ENCODE measurements at regions not wholly inside any gene's neighbourhood (a gene's known extent, or its start where the extent isn't known, plus 50 kb on each side); places are given as distances from the start of the nearest gene placed in this dataset.

DNA sequence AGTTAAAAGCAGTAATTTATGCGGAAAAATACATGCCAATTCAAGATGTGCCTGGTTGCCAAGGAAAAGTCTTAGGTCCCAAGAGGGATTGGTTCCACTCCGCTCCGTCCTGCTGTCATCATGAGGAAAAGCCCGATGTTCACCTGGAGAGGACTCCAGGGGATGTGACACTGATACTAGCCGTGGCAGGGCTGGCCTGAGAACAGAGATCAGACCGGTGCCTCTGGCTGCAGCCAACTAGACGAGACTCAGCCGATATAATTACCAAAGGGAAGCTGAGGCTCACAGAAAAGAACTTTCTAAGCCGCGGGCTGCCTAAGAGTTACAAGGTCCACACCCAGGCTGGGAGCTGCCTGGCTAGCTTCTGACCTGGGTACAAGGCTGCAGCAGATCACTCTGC, 81.3 kb upstream of the UNC5B start:
- no peaks in the 10 kb centered on the region for H3F3A ChIP-seq (replicated peaks; ENCODE audit: insufficient read depth)
- H3K27me3 ChIP-seq (ENCODE audit: insufficient read depth): peaks cover 6% of the 10 kb centered on the region
- H3K4me2 ChIP-seq: no peak overlapping the region
- no peaks in the 10 kb centered on the region for H3K79me2 ChIP-seq (ENCODE audit: insufficient read depth)
- H3K27ac ChIP-seq (ENCODE audit: low read depth in 2 of 2, low read length in 1 of 2): no peak overlapping the region
- H3K9me3 ChIP-seq: no peaks in the 10 kb centered on the region
- H3K4me3 ChIP-seq (ENCODE audit: low read depth in 2 of 2, low read length in 1 of 2): no peak overlapping the region
- DNase-seq: no peak
- no peaks in the 10 kb centered on the region for H3K9me2 ChIP-seq
- TF ChIP-seq SMC3 (IDR thresholded peaks at IDR 0.05; ENCODE audit: low read depth, low read length): no peak
- no peak for TF ChIP-seq POLR2AphosphoS5 (IDR thresholded peaks at IDR 0.05; ENCODE audit: low read depth, low read length)
- TF ChIP-seq CHD2 (IDR thresholded peaks at IDR 0.05; ENCODE audit: low read length, partially characterized antibody): no peak
- TF ChIP-seq FOXM1 (IDR thresholded peaks at IDR 0.05; ENCODE audit: low read depth): no peak
- TF ChIP-seq RFX5 (IDR thresholded peaks at IDR 0.05; ENCODE audit: low read length): no peak
- TF ChIP-seq EZH2phosphoT487 (IDR thresholded peaks at IDR 0.05; ENCODE audit: borderline replicate concordance, low read depth): no peak
- no peak for TF ChIP-seq TEAD4 (IDR thresholded peaks at IDR 0.05; ENCODE audit: borderline replicate concordance, insufficient read depth)
- TF ChIP-seq, protein P1, sequence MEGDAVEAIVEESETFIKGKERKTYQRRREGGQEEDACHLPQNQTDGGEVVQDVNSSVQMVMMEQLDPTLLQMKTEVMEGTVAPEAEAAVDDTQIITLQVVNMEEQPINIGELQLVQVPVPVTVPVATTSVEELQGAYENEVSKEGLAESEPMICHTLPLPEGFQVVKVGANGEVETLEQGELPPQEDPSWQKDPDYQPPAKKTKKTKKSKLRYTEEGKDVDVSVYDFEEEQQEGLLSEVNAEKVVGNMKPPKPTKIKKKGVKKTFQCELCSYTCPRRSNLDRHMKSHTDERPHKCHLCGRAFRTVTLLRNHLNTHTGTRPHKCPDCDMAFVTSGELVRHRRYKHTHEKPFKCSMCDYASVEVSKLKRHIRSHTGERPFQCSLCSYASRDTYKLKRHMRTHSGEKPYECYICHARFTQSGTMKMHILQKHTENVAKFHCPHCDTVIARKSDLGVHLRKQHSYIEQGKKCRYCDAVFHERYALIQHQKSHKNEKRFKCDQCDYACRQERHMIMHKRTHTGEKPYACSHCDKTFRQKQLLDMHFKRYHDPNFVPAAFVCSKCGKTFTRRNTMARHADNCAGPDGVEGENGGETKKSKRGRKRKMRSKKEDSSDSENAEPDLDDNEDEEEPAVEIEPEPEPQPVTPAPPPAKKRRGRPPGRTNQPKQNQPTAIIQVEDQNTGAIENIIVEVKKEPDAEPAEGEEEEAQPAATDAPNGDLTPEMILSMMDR (IDR thresholded peaks at IDR 0.05): no peak
- TF ChIP-seq FOSL2 (IDR thresholded peaks at IDR 0.05; ENCODE audit: borderline replicate concordance, low read depth): no peak
- TF ChIP-seq GATA2 (CRISPR knock-in tag; IDR thresholded peaks at IDR 0.05): no peak
- TF ChIP-seq, protein P2, sequence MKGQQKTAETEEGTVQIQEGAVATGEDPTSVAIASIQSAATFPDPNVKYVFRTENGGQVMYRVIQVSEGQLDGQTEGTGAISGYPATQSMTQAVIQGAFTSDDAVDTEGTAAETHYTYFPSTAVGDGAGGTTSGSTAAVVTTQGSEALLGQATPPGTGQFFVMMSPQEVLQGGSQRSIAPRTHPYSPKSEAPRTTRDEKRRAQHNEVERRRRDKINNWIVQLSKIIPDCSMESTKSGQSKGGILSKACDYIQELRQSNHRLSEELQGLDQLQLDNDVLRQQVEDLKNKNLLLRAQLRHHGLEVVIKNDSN (IDR thresholded peaks at IDR 0.05; ENCODE audit: borderline replicate concordance, low read depth): no peak
- peaks cover 0 to 12% of the 10 kb centered on the region in 2 experiments; a peak in 1 of 4 replicates for H3K4me1 ChIP-seq (ENCODE audit: control insufficient read depth in 1 of 2, insufficient read depth in 2 of 2, low read depth in 1 of 2, low read length in 1 of 2)
- no peak overlapping the region for H3K9ac ChIP-seq
- ChIA-PET CTCF (interaction anchor here (1.4 to 1.5 kb wide), 2 partner anchors 10 to 42 kb away, joined by 3 read pairs; no protein-coding TSS in a partner anchor), POLR2A (no interaction called here)
- no peaks in the 10 kb centered on the region for H4K20me1 ChIP-seq (ENCODE audit: insufficient read depth)
- WGBS (ENCODE audit: low lambda C conversion rate): 63% methylated on average over 6 of the region's 10 CpGs
- no peaks in the 10 kb centered on the region for H3K36me3 ChIP-seq (replicated peaks in 1 of 2; ENCODE audit: control insufficient read depth in 1 of 2, insufficient read depth in 2 of 2, low read length in 1 of 2)
- H2AFZ ChIP-seq (ENCODE audit: low read depth): no peak overlapping the region

DNA sequence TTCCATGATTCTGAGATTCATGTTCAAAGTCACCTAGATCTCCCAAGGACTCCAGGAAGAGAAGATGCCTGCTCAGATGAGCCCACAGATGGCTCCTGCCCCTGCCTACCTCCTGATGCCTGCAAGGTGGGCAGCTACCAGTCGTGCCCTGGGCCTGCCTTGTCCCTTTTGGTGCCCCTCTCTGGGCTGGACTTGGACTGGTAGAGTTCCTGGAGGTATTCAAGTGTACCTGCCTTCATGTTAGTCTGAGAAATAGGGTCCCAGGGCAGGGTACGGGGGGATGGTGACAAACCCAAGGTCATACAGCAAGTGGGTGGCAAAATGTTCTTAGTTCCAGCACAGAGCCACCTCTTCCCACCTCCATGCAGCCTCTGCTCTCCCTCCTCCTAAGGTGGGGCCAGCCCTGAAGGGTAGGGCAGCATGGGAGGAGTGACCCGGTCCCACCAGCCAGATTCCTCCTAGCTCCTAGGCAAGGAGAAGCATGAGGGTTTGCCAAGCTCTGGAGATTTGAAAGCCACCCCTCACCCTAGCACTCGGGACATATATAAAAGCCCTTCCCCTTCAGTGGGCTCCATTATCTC, 80.8 kb upstream of the UNC5B start:
- POLR2A ChIA-PET: no interaction called here
- no peak overlapping the region for H3K27ac ChIP-seq (ENCODE audit: low read depth in 2 of 2, low read length in 1 of 2)
- H3K9ac ChIP-seq: no peak overlapping the region
- CTCF ChIA-PET: interaction anchor here (1.5 kb wide), 1 partner anchor 42 kb away, joined by 3 read pairs; no protein-coding TSS in a partner anchor
- H3K9me2 ChIP-seq: no peaks in the 10 kb centered on the region
- H3K4me3 ChIP-seq (ENCODE audit: low read depth in 2 of 2, low read length in 1 of 2): no peak overlapping the region
- DNase-seq: no peak
- H3K4me2 ChIP-seq: no peak overlapping the region
- no peaks in the 10 kb centered on the region for H3K79me2 ChIP-seq (ENCODE audit: insufficient read depth)
- H3K9me3 ChIP-seq: no peaks in the 10 kb centered on the region
- H3F3A ChIP-seq (replicated peaks; ENCODE audit: insufficient read depth): no peaks in the 10 kb centered on the region
- WGBS (ENCODE audit: low lambda C conversion rate): 43% methylated on average over 3 of the region's 4 CpGs
- H3K4me1 ChIP-seq (ENCODE audit: control insufficient read depth in 1 of 2, insufficient read depth in 2 of 2, low read depth in 1 of 2, low read length in 1 of 2): peaks cover 0 to 17% of the 10 kb centered on the region in 2 experiments; a peak in 1 of 4 replicates
- H3K27me3 ChIP-seq (ENCODE audit: insufficient read depth): peaks cover 6% of the 10 kb centered on the region
- H2AFZ ChIP-seq (ENCODE audit: low read depth): no peak overlapping the region
- H3K36me3 ChIP-seq (replicated peaks in 1 of 2; ENCODE audit: control insufficient read depth in 1 of 2, insufficient read depth in 2 of 2, low read length in 1 of 2): no peaks in the 10 kb centered on the region
- H4K20me1 ChIP-seq (ENCODE audit: insufficient read depth): no peaks in the 10 kb centered on the region
- TF ChIP-seq, protein P3, sequence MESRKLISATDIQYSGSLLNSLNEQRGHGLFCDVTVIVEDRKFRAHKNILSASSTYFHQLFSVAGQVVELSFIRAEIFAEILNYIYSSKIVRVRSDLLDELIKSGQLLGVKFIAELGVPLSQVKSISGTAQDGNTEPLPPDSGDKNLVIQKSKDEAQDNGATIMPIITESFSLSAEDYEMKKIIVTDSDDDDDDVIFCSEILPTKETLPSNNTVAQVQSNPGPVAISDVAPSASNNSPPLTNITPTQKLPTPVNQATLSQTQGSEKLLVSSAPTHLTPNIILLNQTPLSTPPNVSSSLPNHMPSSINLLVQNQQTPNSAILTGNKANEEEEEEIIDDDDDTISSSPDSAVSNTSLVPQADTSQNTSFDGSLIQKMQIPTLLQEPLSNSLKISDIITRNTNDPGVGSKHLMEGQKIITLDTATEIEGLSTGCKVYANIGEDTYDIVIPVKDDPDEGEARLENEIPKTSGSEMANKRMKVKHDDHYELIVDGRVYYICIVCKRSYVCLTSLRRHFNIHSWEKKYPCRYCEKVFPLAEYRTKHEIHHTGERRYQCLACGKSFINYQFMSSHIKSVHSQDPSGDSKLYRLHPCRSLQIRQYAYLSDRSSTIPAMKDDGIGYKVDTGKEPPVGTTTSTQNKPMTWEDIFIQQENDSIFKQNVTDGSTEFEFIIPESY (IDR thresholded peaks at IDR 0.05; ENCODE audit: borderline replicate concordance, low read depth): no peak
- TF ChIP-seq RFX5 (IDR thresholded peaks at IDR 0.05; ENCODE audit: low read length): no peak
- no peak for TF ChIP-seq MXI1 (IDR thresholded peaks at IDR 0.05; ENCODE audit: low read depth, low read length)
- TF ChIP-seq EZH2phosphoT487 (IDR thresholded peaks at IDR 0.05; ENCODE audit: borderline replicate concordance, low read depth): no peak
- TF ChIP-seq, protein P4, sequence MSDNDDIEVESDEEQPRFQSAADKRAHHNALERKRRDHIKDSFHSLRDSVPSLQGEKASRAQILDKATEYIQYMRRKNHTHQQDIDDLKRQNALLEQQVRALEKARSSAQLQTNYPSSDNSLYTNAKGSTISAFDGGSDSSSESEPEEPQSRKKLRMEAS (IDR thresholded peaks at IDR 0.05; ENCODE audit: low read depth): no peak
- no peak for TF ChIP-seq TAF1 (IDR thresholded peaks at IDR 0.05; ENCODE audit: borderline replicate concordance, low read depth, low read length)
- TF ChIP-seq SIN3A (IDR thresholded peaks at IDR 0.05; ENCODE audit: borderline replicate concordance, low read depth, low read length): no peak
- TF ChIP-seq, protein P5, sequence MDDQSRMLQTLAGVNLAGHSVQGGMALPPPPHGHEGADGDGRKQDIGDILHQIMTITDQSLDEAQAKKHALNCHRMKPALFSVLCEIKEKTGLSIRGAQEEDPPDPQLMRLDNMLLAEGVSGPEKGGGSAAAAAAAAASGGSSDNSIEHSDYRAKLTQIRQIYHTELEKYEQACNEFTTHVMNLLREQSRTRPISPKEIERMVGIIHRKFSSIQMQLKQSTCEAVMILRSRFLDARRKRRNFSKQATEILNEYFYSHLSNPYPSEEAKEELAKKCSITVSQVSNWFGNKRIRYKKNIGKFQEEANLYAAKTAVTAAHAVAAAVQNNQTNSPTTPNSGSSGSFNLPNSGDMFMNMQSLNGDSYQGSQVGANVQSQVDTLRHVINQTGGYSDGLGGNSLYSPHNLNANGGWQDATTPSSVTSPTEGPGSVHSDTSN (IDR thresholded peaks at IDR 0.05): no peak
- TF ChIP-seq NFIC (IDR thresholded peaks at IDR 0.05; ENCODE audit: borderline replicate concordance): no peak
- TF ChIP-seq POLR2AphosphoS5 (IDR thresholded peaks at IDR 0.05; ENCODE audit: low read depth, low read length): no peak
- no peak for TF ChIP-seq FOSL2 (IDR thresholded peaks at IDR 0.05; ENCODE audit: borderline replicate concordance, low read depth)
- no peak for TF ChIP-seq EP300 (IDR thresholded peaks at IDR 0.05; ENCODE audit: borderline replicate concordance in 1 of 2, low read depth in 1 of 2, low read length in 1 of 2)
- TF ChIP-seq RAD21 (IDR thresholded peaks at IDR 0.05; ENCODE audit: low read length): no peak
